Fibroblast of lung (primary cell): ENCODE measurements at regions not wholly inside any gene's neighbourhood (a gene's known extent, or its start where the extent isn't known, plus 50 kb on each side); places are given as distances from the start of the nearest gene placed in this dataset.

Experiments
- DNase-seq, 2 donors: peaks; one replicate each; pipeline versions ENCODE4 v3.0.0 to v3.0.0-alpha.2; 2010; ENCODE audit warnings: low read depth in 2 of 2
- H2AFZ ChIP-seq: 2 replicates; pipeline ENCODE4 v1.5.1; 2012; ENCODE audit warnings: low read length, control low read depth, inconsistent platforms
- H3K27ac ChIP-seq: 2 replicates; pipeline ENCODE4 v1.5.1; 2011; ENCODE audit warnings: low read length, control low read depth; ENCODE audit not compliant: insufficient read depth
- H3K27me3 ChIP-seq: 2 replicates; pipeline ENCODE4 v1.5.1; 2011; ENCODE audit warnings: mild to moderate bottlenecking, low read length; ENCODE audit not compliant: control insufficient read depth, insufficient read depth
- H3K36me3 ChIP-seq: 2 replicates; pipeline ENCODE4 v1.5.1; 2011; ENCODE audit warnings: low read length; ENCODE audit not compliant: control insufficient read depth, insufficient read depth
- H3K4me1 ChIP-seq: 2 replicates; pipeline ENCODE4 v1.5.1; 2011; ENCODE audit warnings: low read length; ENCODE audit not compliant: control insufficient read depth, insufficient read depth; ENCODE audit errors: extremely low read depth
- H3K4me2 ChIP-seq: 2 replicates; pipeline ENCODE4 v1.5.1; 2011; ENCODE audit warnings: low read length, control low read depth; ENCODE audit not compliant: insufficient read depth; ENCODE audit errors: extremely low read depth
- H3K4me3 ChIP-seq, 4 experiments: fragments of 200-600 bp in 1 of 4; sonication (generic) in 1 of 4; replicated peaks in 1 of 4; 2 replicates each; pipeline ENCODE4 v1.5.1; 2011 to 2016; ENCODE audit warnings: low read length in 4 of 4, low read depth in 3 of 4, mild to moderate bottlenecking in 3 of 4, control low read depth in 2 of 4, inconsistent platforms in 1 of 4, mixed read lengths in 1 of 4; ENCODE audit not compliant: insufficient read depth in 1 of 4; ENCODE audit errors: control extremely low read depth in 1 of 4
- H3K79me2 ChIP-seq: 2 replicates; pipeline ENCODE4 v1.5.1; 2012; ENCODE audit warnings: mild to moderate bottlenecking, low read length, inconsistent platforms; ENCODE audit not compliant: control insufficient read depth, insufficient read depth
- H3K9ac ChIP-seq: 2 replicates; pipeline ENCODE4 v1.5.1; 2011; ENCODE audit warnings: mild to moderate bottlenecking, low read length, control low read depth; ENCODE audit not compliant: insufficient read depth
- H3K9me3 ChIP-seq: 2 replicates; pipeline ENCODE4 v1.5.1; 2012; ENCODE audit warnings: low read depth, low read length; ENCODE audit not compliant: control insufficient read depth, insufficient read depth
- H4K20me1 ChIP-seq: 2 replicates; pipeline ENCODE4 v1.5.1; 2011; ENCODE audit warnings: low read length; ENCODE audit not compliant: control insufficient read depth, insufficient read depth; ENCODE audit errors: extremely low read depth
- EZH2 ChIP-seq: IDR thresholded peaks from 2 replicates; pipeline ENCODE4 v1.5.1; 2012; ENCODE audit warnings: low read length, control low read depth, mild to moderate bottlenecking; ENCODE audit errors: missing control alignments
- TF ChIP-seq, protein P1 (sequence below), 2 donors: IDR thresholded peaks in 1 of 2; conservative IDR thresholded peaks in 1 of 2; 1 replicate in 1 of 2; 2 replicates in 1 of 2; pipeline ENCODE4 v1.5.1; 2011 to 2012; ENCODE audit warnings: low read length in 2 of 2, control low read depth in 1 of 2, inconsistent platforms in 1 of 2, low read depth in 1 of 2, mild to moderate bottlenecking in 1 of 2

- peak; percentile 55 to 58 for DNase-seq
- Histone ChIP-seq H4K20me1 (no peaks in the 10 kb centered on the region), H3K36me3 (no peaks in the 10 kb centered on the region), H3K4me3 (no peak overlapping the region), H3K27ac (no peak overlapping the region), H3K4me2 (no peak overlapping the region), H3K4me1 (peaks cover 6% of the 10 kb centered on the region), H3K27me3 (no peaks in the 10 kb centered on the region), H3K79me2 (no peaks in the 10 kb centered on the region), H2AFZ (no peak overlapping the region), H3K9ac (no peak overlapping the region), H3K9me3 (no peaks in the 10 kb centered on the region)
- TF ChIP-seq, protein P1, sequence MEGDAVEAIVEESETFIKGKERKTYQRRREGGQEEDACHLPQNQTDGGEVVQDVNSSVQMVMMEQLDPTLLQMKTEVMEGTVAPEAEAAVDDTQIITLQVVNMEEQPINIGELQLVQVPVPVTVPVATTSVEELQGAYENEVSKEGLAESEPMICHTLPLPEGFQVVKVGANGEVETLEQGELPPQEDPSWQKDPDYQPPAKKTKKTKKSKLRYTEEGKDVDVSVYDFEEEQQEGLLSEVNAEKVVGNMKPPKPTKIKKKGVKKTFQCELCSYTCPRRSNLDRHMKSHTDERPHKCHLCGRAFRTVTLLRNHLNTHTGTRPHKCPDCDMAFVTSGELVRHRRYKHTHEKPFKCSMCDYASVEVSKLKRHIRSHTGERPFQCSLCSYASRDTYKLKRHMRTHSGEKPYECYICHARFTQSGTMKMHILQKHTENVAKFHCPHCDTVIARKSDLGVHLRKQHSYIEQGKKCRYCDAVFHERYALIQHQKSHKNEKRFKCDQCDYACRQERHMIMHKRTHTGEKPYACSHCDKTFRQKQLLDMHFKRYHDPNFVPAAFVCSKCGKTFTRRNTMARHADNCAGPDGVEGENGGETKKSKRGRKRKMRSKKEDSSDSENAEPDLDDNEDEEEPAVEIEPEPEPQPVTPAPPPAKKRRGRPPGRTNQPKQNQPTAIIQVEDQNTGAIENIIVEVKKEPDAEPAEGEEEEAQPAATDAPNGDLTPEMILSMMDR (conservative IDR thresholded peaks at IDR 0.05 in 1 of 2, IDR thresholded peaks at IDR 0.05 in 1 of 2; ENCODE audit: low read depth in 1 of 2, low read length in 2 of 2), result no peak
- TF ChIP-seq EZH2, result no peak
Measured at GRCh38 chr20:36084897-36085613, 69.5 kb upstream of the EPB41L1 start.

- TF ChIP-seq, protein P1 (conservative IDR thresholded peaks at IDR 0.05 in 1 of 2, IDR thresholded peaks at IDR 0.05 in 1 of 2; ENCODE audit: low read depth in 1 of 2, low read length in 2 of 2), result no peak
- TF ChIP-seq EZH2, result no peak
- no peaks in the 10 kb centered on the region for H3K27me3 ChIP-seq
- no peaks in the 10 kb centered on the region for H4K20me1 ChIP-seq
- H3K4me2 ChIP-seq, result no peak overlapping the region
- H3K9me3 ChIP-seq, result no peaks in the 10 kb centered on the region
- H3K4me3 ChIP-seq, result no peak overlapping the region
- no peak overlapping the region for H3K27ac ChIP-seq
- no peak overlapping the region for H2AFZ ChIP-seq
- H3K79me2 ChIP-seq, result no peaks in the 10 kb centered on the region
- DNase-seq, result peak; percentile 56 to 74
- no peak overlapping the region for H3K9ac ChIP-seq
- H3K4me1 ChIP-seq, result peaks cover 6% of the 10 kb centered on the region
- no peaks in the 10 kb centered on the region for H3K36me3 ChIP-seq
Measured at GRCh38 chr20:36085686-36086267, 68.8 kb upstream of the EPB41L1 start.

GRCh38 chr20:36086767-36087166, 67.8 kb upstream of the EPB41L1 start:
- Histone ChIP-seq H2AFZ (no peak overlapping the region), H3K4me1 (peaks cover 6% of the 10 kb centered on the region), H3K79me2 (no peaks in the 10 kb centered on the region), H3K4me2 (no peak overlapping the region), H3K9me3 (no peaks in the 10 kb centered on the region), H3K36me3 (no peaks in the 10 kb centered on the region), H3K27me3 (peaks cover 6% of the 10 kb centered on the region), H3K27ac (no peak overlapping the region), H4K20me1 (no peaks in the 10 kb centered on the region), H3K4me3 (no peak overlapping the region), H3K9ac (no peak overlapping the region)
- DNase-seq, result no peak
- no peak for TF ChIP-seq EZH2
- TF ChIP-seq, protein P1 (conservative IDR thresholded peaks at IDR 0.05 in 1 of 2, IDR thresholded peaks at IDR 0.05 in 1 of 2; ENCODE audit: low read depth in 1 of 2, low read length in 2 of 2), result no peak
